NCI-H774 (cell line): ENCODE measurements at regions not wholly inside any gene's neighbourhood (a gene's known extent, or its start where the extent isn't known, plus 50 kb on each side); places are given as distances from the start of the nearest gene placed in this dataset.
"Not testable (repeated sequence)": the region's sequence is repeated elsewhere in the genome, so short reads cannot be mapped to it uniquely, and the experiment has no call there.

Source experiments
- DNase-seq: peaks from one replicate; lab custom pipeline; 2025; lab: John Stamatoyannopoulos, UW

GRCh38 chrX:88828011-88828410, 81.0 kb downstream of the CPXCR1 start:
- DNase-seq, result no peak

DNA sequence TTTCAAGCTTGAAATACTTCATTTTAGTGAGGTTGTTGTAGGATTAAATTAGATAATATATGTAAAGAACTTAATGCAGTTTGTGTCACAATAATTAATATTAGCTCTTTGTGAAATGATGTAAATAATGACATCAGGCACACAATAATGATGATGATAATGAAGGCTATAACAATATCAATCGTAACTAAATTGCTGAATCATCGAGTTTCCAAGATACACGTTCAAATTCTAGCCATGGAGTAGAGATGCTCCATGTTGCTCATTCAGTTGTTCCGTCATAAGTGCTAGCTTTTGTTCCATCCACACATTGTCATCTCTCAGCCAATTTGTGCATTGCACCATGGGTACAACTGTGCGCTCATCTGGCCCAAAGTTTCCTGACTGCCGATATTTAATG, 83.1 kb downstream of the CPXCR1 start:
- no peak for DNase-seq

- DNase-seq, result peak; percentile 63
These were observed 90.7 kb downstream of the CPXCR1 start for GRCh38 chrX:88837721-88838120.

DNA sequence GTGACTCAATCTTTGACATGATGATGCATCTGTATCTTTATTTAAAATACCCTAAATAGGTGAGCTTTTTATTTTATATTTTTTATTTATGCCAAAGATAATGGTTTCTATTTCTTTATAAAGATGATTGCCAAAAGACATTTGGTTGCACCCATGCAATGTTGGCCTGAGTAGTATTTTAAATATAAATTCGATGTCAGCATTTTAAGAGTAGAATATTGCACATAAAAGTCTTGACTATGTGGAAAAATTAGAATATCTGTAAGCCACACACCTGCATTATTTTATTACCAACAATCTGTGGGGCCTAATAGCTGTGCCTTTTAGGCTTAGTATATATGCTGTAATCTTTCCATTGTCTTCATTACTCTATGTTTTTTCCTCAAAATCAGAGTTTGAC, 91.4 kb downstream of the CPXCR1 start:
- DNase-seq, result no peak

GRCh38 chrX:88843841-88844240, 96.8 kb downstream of the CPXCR1 start:
- DNase-seq, result not testable (repeated sequence)

DNA sequence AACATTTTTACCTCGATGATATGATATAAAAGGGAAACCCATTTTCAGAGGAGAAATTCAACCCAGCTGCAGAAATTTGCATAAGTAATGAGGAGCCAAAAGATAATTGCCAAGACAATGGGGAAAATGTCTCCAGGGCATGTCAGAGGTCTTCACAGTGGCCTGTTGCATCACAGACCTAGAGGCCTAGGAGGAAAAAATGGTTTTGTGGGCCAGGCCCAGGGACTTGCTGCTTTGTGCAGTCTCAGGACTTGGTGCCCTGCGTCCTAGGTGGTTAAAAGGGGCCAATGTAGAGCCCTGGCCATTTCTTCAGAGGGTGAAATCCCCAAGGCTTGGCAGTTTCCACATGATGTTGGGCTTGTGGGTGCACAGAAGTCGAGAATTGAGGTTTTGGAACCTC, 106.9 kb downstream of the CPXCR1 start:
- no peak for DNase-seq

GRCh38 chrX:88863726-88864125, 116.7 kb downstream of the CPXCR1 start:
- DNase-seq, result no peak

- DNase-seq, result no peak
These were observed 118.6 kb downstream of the CPXCR1 start for GRCh38 chrX:88865634-88866033.

DNA sequence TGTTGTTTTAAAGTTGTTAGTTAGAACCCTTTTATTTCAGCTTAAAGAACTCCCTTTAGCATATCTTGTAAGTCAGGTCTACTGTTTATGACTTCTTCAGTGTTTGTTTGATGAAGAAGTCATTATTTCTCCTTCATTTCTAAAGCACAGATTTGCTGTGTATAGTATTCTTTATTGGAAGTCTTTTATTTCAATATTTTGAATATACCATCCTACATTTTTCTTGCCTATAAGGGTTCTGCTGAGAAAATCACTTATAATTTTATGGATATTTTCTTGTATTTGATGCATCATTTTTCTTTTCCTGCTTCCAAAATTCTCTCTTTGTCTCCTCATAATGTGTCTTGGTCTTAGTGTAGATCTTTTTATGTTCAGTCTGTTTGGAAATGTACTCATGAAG, 134.5 kb downstream of the CPXCR1 start:
- DNase-seq, result no peak

DNA sequence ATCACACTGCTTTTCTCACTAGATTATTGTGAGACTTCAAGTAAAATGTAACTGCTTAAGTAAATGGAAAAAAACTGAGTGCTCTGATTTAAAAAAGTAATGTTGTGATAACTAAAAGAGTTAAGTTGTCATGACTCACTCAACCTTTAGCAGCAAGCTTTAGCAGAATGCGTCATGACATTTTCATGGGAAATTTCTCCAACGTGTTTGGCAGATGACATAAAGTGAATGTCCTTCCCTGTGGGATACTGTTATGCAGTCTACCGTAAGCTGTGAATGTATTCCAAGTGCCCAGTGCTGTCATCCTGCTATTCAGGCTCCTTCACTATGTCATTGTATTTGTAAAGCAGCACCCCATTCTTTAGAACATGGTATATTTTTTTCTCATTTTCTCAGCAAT, 136.2 kb downstream of the CPXCR1 start:
- DNase-seq, result no peak

- no peak for DNase-seq
These were observed 139.9 kb downstream of the CPXCR1 start for GRCh38 chrX:88886908-88887307.

- no peak for DNase-seq
These were observed 157.1 kb downstream of the CPXCR1 start for GRCh38 chrX:88903989-88904718.

DNA sequence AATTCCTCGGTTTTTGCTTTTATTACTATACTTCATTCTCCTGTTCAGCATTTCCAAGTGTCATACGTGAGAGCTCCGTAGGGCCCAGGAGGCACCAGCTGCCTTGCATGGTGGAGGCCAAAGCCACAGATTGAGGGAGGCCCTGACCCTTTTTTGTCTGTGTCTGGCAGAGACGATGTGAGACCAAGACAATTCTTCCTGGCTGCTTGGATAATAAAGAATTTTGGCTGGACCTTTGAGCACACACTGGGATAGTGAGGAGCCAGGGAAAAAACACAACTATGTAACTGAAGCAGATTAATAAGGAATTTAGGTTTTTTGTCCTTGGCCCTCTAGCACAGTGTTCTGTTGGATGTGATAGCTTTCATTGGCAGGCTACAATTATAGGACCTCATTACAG, 161.0 kb downstream of the CPXCR1 start:
- DNase-seq, result no peak

GRCh38 chrX:88937616-88938015, 190.6 kb downstream of the CPXCR1 start:
- DNase-seq, result no peak

DNA sequence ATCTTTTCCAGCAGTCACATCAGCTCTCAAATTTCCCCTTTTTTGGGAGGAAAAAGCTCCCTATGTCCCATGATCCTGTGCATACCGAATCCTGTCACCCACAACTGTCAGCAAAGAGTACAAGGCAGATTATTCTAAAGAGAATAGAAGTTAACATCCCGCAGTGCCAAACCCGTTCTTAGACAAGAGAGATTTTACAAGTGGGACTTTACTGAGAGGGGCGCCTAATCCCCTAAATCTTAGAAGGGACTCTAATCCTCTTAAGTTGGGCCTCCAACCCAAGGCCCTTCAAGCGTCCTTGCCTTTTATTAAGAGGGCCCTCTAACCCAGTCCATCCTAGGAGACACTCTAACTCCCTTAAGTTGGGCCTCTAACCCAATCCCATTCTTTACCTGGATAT, 193.9 kb downstream of the CPXCR1 start:
- DNase-seq, result no peak

- DNase-seq, result no peak
These were observed 197.6 kb downstream of the CPXCR1 start for GRCh38 chrX:88944661-88945060.

GRCh38 chrX:88956059-88956458, 209.0 kb downstream of the CPXCR1 start:
- DNase-seq, result not testable (repeated sequence)

GRCh38 chrX:88977835-88978234, 230.8 kb downstream of the CPXCR1 start:
- no peak for DNase-seq

DNA sequence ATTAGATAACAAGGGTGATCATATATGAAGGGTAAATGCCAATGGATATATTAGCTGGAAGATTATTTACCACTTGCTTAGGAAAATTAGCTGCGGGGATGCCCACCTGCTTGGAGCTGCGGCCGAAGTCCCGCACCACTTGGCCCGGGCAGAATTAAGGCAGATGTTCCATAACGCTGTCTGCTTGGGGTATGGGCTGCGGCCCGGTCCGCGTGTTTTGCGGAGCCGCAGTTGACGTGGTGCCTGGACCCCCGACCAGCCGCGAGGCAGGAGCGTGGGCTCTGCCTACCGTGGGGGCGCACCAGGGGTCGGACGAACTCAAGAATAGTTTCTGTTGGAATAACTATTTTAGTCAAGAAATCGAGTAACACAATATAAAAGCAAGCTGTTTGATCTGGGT, 235.2 kb downstream of the CPXCR1 start:
- DNase-seq, result no peak

GRCh38 chrX:88982933-88983332, 235.9 kb downstream of the CPXCR1 start:
- no peak for DNase-seq

GRCh38 chrX:88988796-88989195, 241.8 kb downstream of the CPXCR1 start:
- no peak for DNase-seq

DNA sequence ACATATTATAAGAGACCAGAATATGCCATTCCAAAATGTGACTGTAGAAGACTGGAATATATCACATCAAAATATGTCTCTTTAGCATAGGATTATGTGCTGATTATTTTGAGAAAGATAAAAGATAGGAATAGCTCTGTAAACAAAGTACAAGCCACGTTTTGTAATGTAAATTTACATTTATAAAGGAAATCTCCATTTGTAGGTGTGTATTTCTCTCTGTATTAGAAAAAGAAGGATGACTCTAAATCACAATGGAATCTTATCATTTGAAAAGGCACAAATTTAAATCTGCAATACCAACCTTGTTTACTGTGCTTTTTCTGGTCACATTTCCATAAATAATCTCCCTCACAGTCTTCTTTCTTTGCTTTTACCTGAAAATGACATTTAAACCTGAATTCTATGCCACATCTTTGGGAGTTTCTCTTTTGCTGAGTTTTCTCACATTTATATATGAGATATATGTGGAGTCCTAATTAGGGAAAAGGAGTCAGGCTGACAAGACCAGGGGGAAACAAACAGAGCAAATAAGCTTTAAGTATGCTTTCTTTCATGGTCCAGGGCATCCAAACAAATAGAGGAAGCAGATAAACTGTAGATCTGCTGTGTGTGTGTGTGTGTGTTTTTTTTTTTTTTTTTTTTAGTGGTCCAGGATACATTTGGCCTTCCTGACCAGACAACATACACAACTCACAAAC, 244.0 kb downstream of the CPXCR1 start:
- DNase-seq, result no peak

DNA sequence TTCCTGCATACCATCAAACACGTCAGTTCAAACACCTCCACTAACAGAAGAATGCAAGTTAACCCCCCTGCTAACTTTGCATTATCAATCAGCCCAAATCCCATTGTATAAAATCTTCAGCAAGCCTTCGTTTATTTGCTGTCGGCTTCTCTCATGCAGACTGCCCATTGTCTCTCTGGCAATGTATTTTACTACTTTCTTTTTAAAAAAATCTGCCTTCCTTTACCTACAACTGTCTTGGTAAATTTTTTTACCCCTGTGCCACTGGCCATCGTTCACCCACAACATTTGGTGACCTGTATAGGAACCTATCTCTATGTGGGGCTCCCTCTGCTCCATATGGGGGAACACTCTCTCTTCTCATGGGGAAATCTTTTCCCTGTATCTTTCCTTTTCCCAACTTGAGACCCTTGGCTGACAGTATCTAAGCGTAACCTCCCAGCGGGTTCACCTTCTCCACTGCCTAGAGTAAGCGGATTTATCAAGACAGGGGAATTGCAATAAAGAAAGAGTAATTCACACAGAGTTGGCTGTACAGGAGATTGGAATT, 244.6 kb downstream of the CPXCR1 start:
- no peak for DNase-seq

- DNase-seq, result no peak
These were observed 274.9 kb downstream of the CPXCR1 start for GRCh38 chrX:89021964-89022363.
